HG02759 (cell line): ENCODE measurements at regions not wholly inside any gene's neighbourhood (a gene's known extent, or its start where the extent isn't known, plus 50 kb on each side); places are given as distances from the start of the nearest gene placed in this dataset.
A peak's percentile ranks its signal among the peaks of the same experiment; 100 is the strongest.
"Not testable (repeated sequence)": the region's sequence is repeated elsewhere in the genome, so short reads cannot be mapped to it uniquely, and the experiment has no call there.

ENCODE experiments used
- ATAC-seq: cut with Tn5 transposase; IDR thresholded peaks from one replicate; pipeline ENCODE4 v1.9.1; 2021; ENCODE audit warnings: mild to moderate bottlenecking, moderate library complexity; ENCODE audit not compliant: unreplicated experiment

GRCh38 chrX:84267432-84267831, 79.4 kb upstream of the RPS6KA6 start:
- not testable (repeated sequence) for ATAC-seq

GRCh38 chrX:84259868-84260267, 71.9 kb upstream of the RPS6KA6 start:
- no peak for ATAC-seq

- ATAC-seq = peak; percentile 82
Measured at GRCh38 chrX:84258708-84259107, 70.7 kb upstream of the RPS6KA6 start.

GRCh38 chrX:84248226-84248625, 60.2 kb upstream of the RPS6KA6 start:
- ATAC-seq = no peak

GRCh38 chrX:84240848-84241565, 53.0 kb upstream of the RPS6KA6 start:
- ATAC-seq = no peak
